GM12873 (cell line): ENCODE measurements at regions not wholly inside any gene's neighbourhood (a gene's known extent, or its start where the extent isn't known, plus 50 kb on each side); places are given as distances from the start of the nearest gene placed in this dataset.

Experiments
- TF ChIP-seq, protein P1 (sequence below): IDR thresholded peaks from 2 replicates; pipeline ENCODE4 v1.5.1; 2012; ENCODE audit warnings: low read depth, mild to moderate bottlenecking, moderate library complexity, low read length, control low read depth; ENCODE audit not compliant: insufficient read depth; ENCODE audit errors: missing control alignments

DNA sequence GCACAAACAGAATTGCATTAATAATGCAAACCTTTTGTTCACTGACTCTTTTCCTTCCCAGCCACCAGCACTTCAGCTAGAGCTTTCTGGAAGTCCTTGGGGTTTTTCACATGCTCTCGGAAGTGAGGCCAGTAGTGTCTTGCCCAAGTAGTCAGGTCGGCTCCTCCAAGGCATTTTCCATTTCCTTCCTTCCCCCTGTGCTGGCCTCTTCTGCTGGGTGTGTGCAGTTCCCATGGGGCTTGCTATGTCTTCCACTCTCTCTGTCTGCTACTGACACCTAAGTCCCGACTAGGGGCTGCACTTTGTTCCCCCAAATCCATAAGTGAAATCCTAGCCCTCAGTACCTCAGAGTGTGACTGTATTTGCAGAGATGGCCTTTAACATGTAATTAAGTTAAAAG lies 175.6 kb upstream of the BMPER start:
- TF ChIP-seq, protein P1, sequence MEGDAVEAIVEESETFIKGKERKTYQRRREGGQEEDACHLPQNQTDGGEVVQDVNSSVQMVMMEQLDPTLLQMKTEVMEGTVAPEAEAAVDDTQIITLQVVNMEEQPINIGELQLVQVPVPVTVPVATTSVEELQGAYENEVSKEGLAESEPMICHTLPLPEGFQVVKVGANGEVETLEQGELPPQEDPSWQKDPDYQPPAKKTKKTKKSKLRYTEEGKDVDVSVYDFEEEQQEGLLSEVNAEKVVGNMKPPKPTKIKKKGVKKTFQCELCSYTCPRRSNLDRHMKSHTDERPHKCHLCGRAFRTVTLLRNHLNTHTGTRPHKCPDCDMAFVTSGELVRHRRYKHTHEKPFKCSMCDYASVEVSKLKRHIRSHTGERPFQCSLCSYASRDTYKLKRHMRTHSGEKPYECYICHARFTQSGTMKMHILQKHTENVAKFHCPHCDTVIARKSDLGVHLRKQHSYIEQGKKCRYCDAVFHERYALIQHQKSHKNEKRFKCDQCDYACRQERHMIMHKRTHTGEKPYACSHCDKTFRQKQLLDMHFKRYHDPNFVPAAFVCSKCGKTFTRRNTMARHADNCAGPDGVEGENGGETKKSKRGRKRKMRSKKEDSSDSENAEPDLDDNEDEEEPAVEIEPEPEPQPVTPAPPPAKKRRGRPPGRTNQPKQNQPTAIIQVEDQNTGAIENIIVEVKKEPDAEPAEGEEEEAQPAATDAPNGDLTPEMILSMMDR = no peak

GRCh38 chr7:33730958-33731357 lies 174.4 kb upstream of the BMPER start:
- TF ChIP-seq, protein P1 = no peak

DNA sequence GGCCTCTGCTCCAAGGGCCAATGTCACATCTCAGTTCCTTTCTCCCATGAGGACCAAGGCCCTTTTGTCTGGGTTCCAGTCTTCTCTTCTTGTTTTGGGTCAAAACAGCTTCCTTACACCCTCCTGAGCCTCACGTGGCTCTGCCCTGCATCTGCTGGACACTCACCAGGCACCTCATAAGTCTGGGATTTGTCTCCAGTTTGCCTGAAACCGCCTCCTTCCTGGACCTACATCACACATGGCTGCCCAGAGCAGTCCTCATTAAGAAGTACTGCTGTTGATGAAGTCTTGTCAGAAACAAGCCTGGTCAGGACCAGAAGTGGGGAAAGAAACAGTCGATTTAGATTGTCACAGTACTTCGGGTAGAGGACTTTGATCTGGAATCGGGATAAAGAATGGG lies 173.4 kb upstream of the BMPER start:
- TF ChIP-seq, protein P1 = no peak

DNA sequence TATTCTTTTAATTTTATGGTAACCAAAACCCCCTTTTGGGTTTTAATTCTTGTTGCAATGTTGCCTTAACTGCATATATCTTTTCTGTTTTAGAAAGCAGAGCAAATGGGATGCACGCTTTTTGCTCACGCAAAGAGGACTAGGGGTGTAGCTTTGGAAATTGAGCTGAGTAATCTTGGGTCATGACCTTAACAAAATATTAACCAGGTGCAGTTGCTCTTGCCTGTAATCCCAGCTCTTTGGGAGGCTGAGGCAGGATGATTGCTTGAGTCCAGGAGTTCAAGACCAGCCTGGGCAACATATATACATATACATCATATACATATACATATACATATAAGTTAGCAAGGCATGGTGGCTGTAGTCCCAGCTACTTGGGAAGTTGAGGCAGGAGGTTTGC lies 172.9 kb upstream of the BMPER start:
- TF ChIP-seq, protein P1 = no peak

DNA sequence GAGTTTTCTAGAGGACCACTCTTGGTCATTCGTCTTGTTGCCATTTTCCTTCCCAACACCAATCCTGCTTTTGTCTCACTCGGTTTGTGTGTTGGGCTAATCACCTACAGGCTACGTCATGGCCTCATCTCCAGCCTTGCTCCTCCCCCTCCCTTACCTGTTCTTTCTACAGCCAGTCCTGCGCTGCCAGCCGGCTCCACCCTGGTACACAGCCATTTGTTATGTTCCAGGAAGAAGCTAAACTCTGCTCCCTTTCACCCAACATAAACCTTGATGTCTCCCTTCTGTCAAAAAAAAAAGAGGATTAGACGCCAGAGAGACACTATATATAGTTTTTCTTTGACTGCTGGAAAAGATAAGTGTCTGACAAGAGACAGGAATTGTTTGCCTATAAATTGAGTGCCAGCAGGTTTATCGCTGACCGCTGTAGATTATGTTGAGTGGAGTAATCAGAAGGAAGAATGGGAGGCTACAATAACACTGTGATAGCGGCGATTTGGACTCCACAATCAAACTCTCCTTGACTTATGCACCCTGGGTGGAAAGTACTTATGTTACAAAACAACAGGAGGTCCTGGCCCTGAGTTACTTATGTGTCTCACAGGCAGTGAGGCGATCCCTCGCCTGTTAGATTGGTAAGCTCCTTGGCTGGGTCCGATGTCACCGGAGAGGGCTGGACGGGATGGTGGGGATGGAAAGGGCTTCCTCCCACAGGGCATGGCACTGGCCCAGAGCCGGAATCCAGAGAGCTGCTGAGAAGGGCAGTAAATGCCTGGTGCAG lies 171.3 kb upstream of the BMPER start:
- TF ChIP-seq, protein P1 = no peak

- TF ChIP-seq, protein P1 = no peak
Observed at GRCh38 chr7:33735403-33735802, 169.9 kb upstream of the BMPER start.

GRCh38 chr7:33736521-33737221 lies 168.7 kb upstream of the BMPER start:
- TF ChIP-seq, protein P1 = no peak
